ENCODE measurements at regions not wholly inside any gene's neighbourhood (a gene's known extent, or its start where the extent isn't known, plus 50 kb on each side); places are given as distances from the start of the nearest gene placed in this dataset.

- Histone ChIP-seq H2BK120ac (ENCODE audit: low read depth, low read length) (no peak overlapping the region), H4K8ac (ENCODE audit: low read depth, low read length) (no peak overlapping the region), H3K9me3 (replicated peaks in 1 of 2; ENCODE audit: control insufficient read depth in 2 of 2, insufficient read depth in 1 of 2, low read depth in 1 of 2, low read length in 2 of 2) (no peaks in the 10 kb centered on the region), H2BK5ac (ENCODE audit: low read length) (no peak overlapping the region), H3K36me3 (replicated peaks in 1 of 2; ENCODE audit: control insufficient read depth in 2 of 2, insufficient read depth in 2 of 2, low read length in 2 of 2) (no peaks in the 10 kb centered on the region), H3K23ac (ENCODE audit: low read depth, low read length, poor library complexity) (no peak overlapping the region), H3K4me2 (ENCODE audit: insufficient read depth, low read length, poor library complexity, severe bottlenecking) (no peak overlapping the region), H3K27me3 (ENCODE audit: control insufficient read depth in 3 of 3, insufficient read depth in 3 of 3, low read depth in 1 of 3, low read length in 3 of 3) (no peaks in the 10 kb centered on the region), H3K18ac (ENCODE audit: low read length) (no peak overlapping the region), H4K91ac (ENCODE audit: low read depth, low read length, poor library complexity) (no peak overlapping the region), H2AFZ (ENCODE audit: low read length) (no peak overlapping the region), H3K27ac (replicated peaks; ENCODE audit: low read length) (no peak overlapping the region), H3K9ac (ENCODE audit: low read depth, low read length, poor library complexity) (no peak overlapping the region), H2BK15ac (ENCODE audit: low read length) (no peak overlapping the region), H3K4me3 (ENCODE audit: low read length in 2 of 2) (no peak overlapping the region), H2BK12ac (ENCODE audit: low read length) (no peak overlapping the region), H2AK5ac (ENCODE audit: low read depth, low read length) (no peak overlapping the region), H3K4me1 (ENCODE audit: control insufficient read depth in 2 of 2, insufficient read depth in 1 of 2, low read depth in 1 of 2, low read length in 2 of 2) (peaks cover 3 to 5% of the 10 kb centered on the region in 2 donors), H3K4ac (ENCODE audit: low read length) (no peak overlapping the region), H3K14ac (ENCODE audit: low read length) (no peak overlapping the region), H3K79me1 (ENCODE audit: low read depth, low read length) (no peaks in the 10 kb centered on the region)
- WGBS, 2 donors (ENCODE audit: extremely low coverage in 2 of 2, insufficient read length in 2 of 2, insufficient replicate concordance in 1 of 2), result no CpG with 5 or more reads among the region's 2 CpGs
- no peak for DNase-seq (ENCODE audit: low spot score)
Observed at GRCh38 chr2:175732531-175732930, 269.5 kb downstream of the LNPK start.

GRCh38 chr2:175730050-175730449, 272.0 kb downstream of the LNPK start:
- Histone ChIP-seq H3K4me1 (ENCODE audit: control insufficient read depth in 2 of 2, insufficient read depth in 1 of 2, low read depth in 1 of 2, low read length in 2 of 2) (peaks cover 4 to 5% of the 10 kb centered on the region in 2 donors), H3K4me2 (ENCODE audit: insufficient read depth, low read length, poor library complexity, severe bottlenecking) (no peak overlapping the region), H4K8ac (ENCODE audit: low read depth, low read length) (no peak overlapping the region), H3K27me3 (ENCODE audit: control insufficient read depth in 3 of 3, insufficient read depth in 3 of 3, low read depth in 1 of 3, low read length in 3 of 3) (no peaks in the 10 kb centered on the region), H2BK120ac (ENCODE audit: low read depth, low read length) (no peak overlapping the region), H2AK5ac (ENCODE audit: low read depth, low read length) (no peak overlapping the region), H3K4ac (ENCODE audit: low read length) (no peak overlapping the region), H3K9me3 (replicated peaks in 1 of 2; ENCODE audit: control insufficient read depth in 2 of 2, insufficient read depth in 1 of 2, low read depth in 1 of 2, low read length in 2 of 2) (no peaks in the 10 kb centered on the region), H3K79me1 (ENCODE audit: low read depth, low read length) (no peaks in the 10 kb centered on the region), H3K36me3 (replicated peaks in 1 of 2; ENCODE audit: control insufficient read depth in 2 of 2, insufficient read depth in 2 of 2, low read length in 2 of 2) (no peaks in the 10 kb centered on the region), H3K14ac (ENCODE audit: low read length) (no peak overlapping the region), H3K27ac (replicated peaks; ENCODE audit: low read length) (no peak overlapping the region), H2BK15ac (ENCODE audit: low read length) (no peak overlapping the region), H3K4me3 (ENCODE audit: low read length in 2 of 2) (no peak overlapping the region), H2BK12ac (ENCODE audit: low read length) (no peak overlapping the region), H2BK5ac (ENCODE audit: low read length) (no peak overlapping the region), H3K23ac (ENCODE audit: low read depth, low read length, poor library complexity) (no peak overlapping the region), H2AFZ (ENCODE audit: low read length) (no peak overlapping the region), H4K91ac (ENCODE audit: low read depth, low read length, poor library complexity) (no peak overlapping the region), H3K9ac (ENCODE audit: low read depth, low read length, poor library complexity) (no peak overlapping the region), H3K18ac (ENCODE audit: low read length) (no peak overlapping the region)
- DNase-seq (ENCODE audit: low spot score), result no peak
- WGBS, 2 donors (ENCODE audit: extremely low coverage in 2 of 2, insufficient read length in 2 of 2, insufficient replicate concordance in 1 of 2), result no CpG with 5 or more reads among the region's 4 CpGs

- H4K8ac ChIP-seq (ENCODE audit: low read depth, low read length), result no peak overlapping the region
- H3K36me3 ChIP-seq (replicated peaks in 1 of 2; ENCODE audit: control insufficient read depth in 2 of 2, insufficient read depth in 2 of 2, low read length in 2 of 2), result no peaks in the 10 kb centered on the region
- no CpG with 5 or more reads among the region's 4 CpGs for WGBS, 2 donors (ENCODE audit: extremely low coverage in 2 of 2, insufficient read length in 2 of 2, insufficient replicate concordance in 1 of 2)
- H3K4ac ChIP-seq (ENCODE audit: low read length), result no peak overlapping the region
- no peak overlapping the region for H2BK12ac ChIP-seq (ENCODE audit: low read length)
- peaks cover 0 to 2% of the 10 kb centered on the region in 2 donors for H3K4me1 ChIP-seq (ENCODE audit: control insufficient read depth in 2 of 2, insufficient read depth in 1 of 2, low read depth in 1 of 2, low read length in 2 of 2)
- H3K9ac ChIP-seq (ENCODE audit: low read depth, low read length, poor library complexity), result no peak overlapping the region
- no peak overlapping the region for H2AFZ ChIP-seq (ENCODE audit: low read length)
- no peak for DNase-seq (ENCODE audit: low spot score)
- no peak overlapping the region for H3K4me2 ChIP-seq (ENCODE audit: insufficient read depth, low read length, poor library complexity, severe bottlenecking)
- no peak overlapping the region for H3K27ac ChIP-seq (replicated peaks; ENCODE audit: low read length)
- H3K4me3 ChIP-seq (ENCODE audit: low read length in 2 of 2), result no peak overlapping the region
- no peak overlapping the region for H3K23ac ChIP-seq (ENCODE audit: low read depth, low read length, poor library complexity)
- H2BK120ac ChIP-seq (ENCODE audit: low read depth, low read length), result no peak overlapping the region
- H2BK15ac ChIP-seq (ENCODE audit: low read length), result no peak overlapping the region
- no peak overlapping the region for H3K18ac ChIP-seq (ENCODE audit: low read length)
- no peaks in the 10 kb centered on the region for H3K9me3 ChIP-seq (replicated peaks in 1 of 2; ENCODE audit: control insufficient read depth in 2 of 2, insufficient read depth in 1 of 2, low read depth in 1 of 2, low read length in 2 of 2)
- no peak overlapping the region for H4K91ac ChIP-seq (ENCODE audit: low read depth, low read length, poor library complexity)
- no peaks in the 10 kb centered on the region for H3K27me3 ChIP-seq (ENCODE audit: control insufficient read depth in 3 of 3, insufficient read depth in 3 of 3, low read depth in 1 of 3, low read length in 3 of 3)
- no peak overlapping the region for H3K14ac ChIP-seq (ENCODE audit: low read length)
- no peaks in the 10 kb centered on the region for H3K79me1 ChIP-seq (ENCODE audit: low read depth, low read length)
- H2BK5ac ChIP-seq (ENCODE audit: low read length), result no peak overlapping the region
- H2AK5ac ChIP-seq (ENCODE audit: low read depth, low read length), result no peak overlapping the region
Observed at GRCh38 chr2:175729049-175729706, 272.9 kb downstream of the LNPK start.

- Histone ChIP-seq H2BK5ac (ENCODE audit: low read length) (no peak overlapping the region), H3K14ac (ENCODE audit: low read length) (no peak overlapping the region), H4K8ac (ENCODE audit: low read depth, low read length) (no peak overlapping the region), H3K27me3 (ENCODE audit: control insufficient read depth in 3 of 3, insufficient read depth in 3 of 3, low read depth in 1 of 3, low read length in 3 of 3) (no peaks in the 10 kb centered on the region), H3K79me1 (ENCODE audit: low read depth, low read length) (no peaks in the 10 kb centered on the region), H2BK120ac (ENCODE audit: low read depth, low read length) (no peak overlapping the region), H3K36me3 (replicated peaks in 1 of 2; ENCODE audit: control insufficient read depth in 2 of 2, insufficient read depth in 2 of 2, low read length in 2 of 2) (no peaks in the 10 kb centered on the region), H4K91ac (ENCODE audit: low read depth, low read length, poor library complexity) (no peak overlapping the region), H3K27ac (replicated peaks; ENCODE audit: low read length) (no peak overlapping the region), H3K4me3 (ENCODE audit: low read length in 2 of 2) (no peak overlapping the region), H2AK5ac (ENCODE audit: low read depth, low read length) (no peak overlapping the region), H3K4me1 (ENCODE audit: control insufficient read depth in 2 of 2, insufficient read depth in 1 of 2, low read depth in 1 of 2, low read length in 2 of 2) (peaks cover 0 to 2% of the 10 kb centered on the region in 2 donors), H3K23ac (ENCODE audit: low read depth, low read length, poor library complexity) (no peak overlapping the region), H3K9me3 (replicated peaks in 1 of 2; ENCODE audit: control insufficient read depth in 2 of 2, insufficient read depth in 1 of 2, low read depth in 1 of 2, low read length in 2 of 2) (no peaks in the 10 kb centered on the region), H2BK12ac (ENCODE audit: low read length) (no peak overlapping the region), H3K18ac (ENCODE audit: low read length) (no peak overlapping the region), H3K4ac (ENCODE audit: low read length) (no peak overlapping the region), H2AFZ (ENCODE audit: low read length) (no peak overlapping the region), H2BK15ac (ENCODE audit: low read length) (no peak overlapping the region), H3K4me2 (ENCODE audit: insufficient read depth, low read length, poor library complexity, severe bottlenecking) (no peak overlapping the region), H3K9ac (ENCODE audit: low read depth, low read length, poor library complexity) (no peak overlapping the region)
- DNase-seq (ENCODE audit: low spot score), result no peak
- no CpG with 5 or more reads among the region's 4 CpGs for WGBS, 2 donors (ENCODE audit: extremely low coverage in 2 of 2, insufficient read length in 2 of 2, insufficient replicate concordance in 1 of 2)
Observed at GRCh38 chr2:175728032-175728431, 274.0 kb downstream of the LNPK start.

Measured in neuronal stem cell (in vitro differentiated cells).